ENCODE measurements at regions not wholly inside any gene's neighbourhood (a gene's known extent, or its start where the extent isn't known, plus 50 kb on each side); places are given as distances from the start of the nearest gene placed in this dataset.

DNA sequence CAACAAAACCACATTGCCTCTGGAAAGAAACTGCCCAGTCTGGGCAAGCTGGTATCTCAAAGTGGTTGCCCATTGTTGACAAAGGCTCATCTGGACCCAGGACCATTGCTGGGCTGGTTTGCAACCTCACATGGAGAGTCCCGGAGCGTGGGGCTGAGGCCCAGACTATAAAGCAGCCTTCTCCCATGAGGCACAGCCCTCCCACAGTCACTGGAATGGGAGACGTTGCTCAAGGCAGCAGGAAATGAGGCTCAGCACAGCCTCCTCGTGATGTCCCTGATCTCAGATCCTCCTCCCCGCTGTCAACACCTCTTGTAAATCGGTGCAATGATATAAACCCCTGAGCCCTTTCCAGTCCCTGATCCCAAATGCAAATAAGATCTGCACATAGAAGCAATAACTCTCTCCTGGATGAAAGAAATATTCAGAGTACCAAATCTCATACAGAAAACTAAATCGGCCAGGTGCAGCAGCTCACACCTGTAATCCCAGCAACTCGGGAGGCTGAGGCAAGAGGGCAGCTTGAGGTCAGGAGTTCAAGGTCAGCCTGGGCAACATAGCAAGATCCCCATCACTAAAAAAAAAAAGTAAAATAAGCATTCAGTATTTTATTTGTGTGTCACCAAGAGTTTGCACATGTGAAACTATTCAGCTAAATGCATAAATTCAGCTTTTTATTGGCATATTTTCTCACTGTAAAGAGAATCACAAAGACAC, 103.0 kb upstream of the RREB1 start:
- no peak for TF ChIP-seq POLR2A (IDR thresholded peaks at IDR 0.05)
- TF ChIP-seq, protein P1, sequence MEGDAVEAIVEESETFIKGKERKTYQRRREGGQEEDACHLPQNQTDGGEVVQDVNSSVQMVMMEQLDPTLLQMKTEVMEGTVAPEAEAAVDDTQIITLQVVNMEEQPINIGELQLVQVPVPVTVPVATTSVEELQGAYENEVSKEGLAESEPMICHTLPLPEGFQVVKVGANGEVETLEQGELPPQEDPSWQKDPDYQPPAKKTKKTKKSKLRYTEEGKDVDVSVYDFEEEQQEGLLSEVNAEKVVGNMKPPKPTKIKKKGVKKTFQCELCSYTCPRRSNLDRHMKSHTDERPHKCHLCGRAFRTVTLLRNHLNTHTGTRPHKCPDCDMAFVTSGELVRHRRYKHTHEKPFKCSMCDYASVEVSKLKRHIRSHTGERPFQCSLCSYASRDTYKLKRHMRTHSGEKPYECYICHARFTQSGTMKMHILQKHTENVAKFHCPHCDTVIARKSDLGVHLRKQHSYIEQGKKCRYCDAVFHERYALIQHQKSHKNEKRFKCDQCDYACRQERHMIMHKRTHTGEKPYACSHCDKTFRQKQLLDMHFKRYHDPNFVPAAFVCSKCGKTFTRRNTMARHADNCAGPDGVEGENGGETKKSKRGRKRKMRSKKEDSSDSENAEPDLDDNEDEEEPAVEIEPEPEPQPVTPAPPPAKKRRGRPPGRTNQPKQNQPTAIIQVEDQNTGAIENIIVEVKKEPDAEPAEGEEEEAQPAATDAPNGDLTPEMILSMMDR (IDR thresholded peaks at IDR 0.05) = no peak

All from heart left ventricle (tissue), 13 donors.